Esophagus squamous epithelium (tissue), 4 donors: ENCODE measurements at regions not wholly inside any gene's neighbourhood (a gene's known extent, or its start where the extent isn't known, plus 50 kb on each side); places are given as distances from the start of the nearest gene placed in this dataset.

Experiments
- CTCF ChIP-seq, 6 experiments: fragments of 450-650 bp in 4 of 6; fragments of 200-600 bp in 2 of 6; sonication (generic) in 2 of 6; IDR thresholded peaks; one replicate each; pipeline ENCODE4 v1.5.1; 2016 to 2019; ENCODE audit warnings: antibody characterized with exemption in 6 of 6, mild to moderate bottlenecking in 4 of 6, moderate library complexity in 4 of 6
- POLR2A ChIP-seq, 4 donors: fragments of 450-650 bp; IDR thresholded peaks; one replicate each; pipeline ENCODE4 v1.6.1; 2017; ENCODE audit warnings: antibody characterized with exemption in 4 of 4, mild to moderate bottlenecking in 4 of 4, moderate library complexity in 3 of 4

GRCh38 chr19:34118879-34119748 lies 53.2 kb upstream of the LSM14A start:
- no peak for TF ChIP-seq POLR2A (IDR thresholded peaks at IDR 0.05)
- TF ChIP-seq CTCF (IDR thresholded peaks at IDR 0.05), result no peak
